RWPE2 (cell line): ENCODE measurements at regions not wholly inside any gene's neighbourhood (a gene's known extent, or its start where the extent isn't known, plus 50 kb on each side); places are given as distances from the start of the nearest gene placed in this dataset.

Experiments
- ATAC-seq: fragments of 200-7000 bp; cut with Tn5 transposase; 3 replicates; pipeline ENCODE4 v1.9.1; 2021; ENCODE audit warnings: low read depth
- DNase-seq: peaks from one replicate; pipeline ENCODE4 v3.0.0-alpha.2; 2020; ENCODE audit warnings: low spot score
- H3K27ac ChIP-seq: fragments of 450-650 bp; 2 replicates; pipeline ENCODE4 v1.5.1; 2017; ENCODE audit warnings: mild to moderate bottlenecking; ENCODE audit not compliant: poor library complexity, severe bottlenecking
- H3K27me3 ChIP-seq: fragments of 250-450 bp; sonication (Bioruptor Pico); 2 replicates; pipeline ENCODE4 v1.5.1; 2021; ENCODE audit warnings: mild to moderate bottlenecking, moderate library complexity; ENCODE audit not compliant: insufficient read depth, poor library complexity, severe bottlenecking
- H3K36me3 ChIP-seq: fragments of 250-450 bp; sonication (Bioruptor Pico); 2 replicates; pipeline ENCODE4 v1.5.1; 2020; ENCODE audit warnings: low read depth, mild to moderate bottlenecking, moderate library complexity
- H3K4me1 ChIP-seq: fragments of 250-450 bp; sonication (Bioruptor Pico); 2 replicates; pipeline ENCODE4 v1.5.1; 2021; ENCODE audit warnings: mild to moderate bottlenecking, moderate library complexity; ENCODE audit not compliant: insufficient read depth, poor library complexity, severe bottlenecking
- H3K4me3 ChIP-seq: fragments of 250-450 bp; sonication (Bioruptor Pico); 2 replicates; pipeline ENCODE4 v1.5.1; 2021; ENCODE audit warnings: mild to moderate bottlenecking, moderate library complexity; ENCODE audit not compliant: severe bottlenecking
- H3K9me3 ChIP-seq: fragments of 250-450 bp; sonication (Bioruptor Pico); 2 replicates; pipeline ENCODE4 v1.5.1; 2021; ENCODE audit warnings: mild to moderate bottlenecking, moderate library complexity; ENCODE audit not compliant: severe bottlenecking
- CTCF ChIP-seq: fragments of 450-650 bp; IDR thresholded peaks from one replicate; pipeline ENCODE4 v1.5.1; 2017; ENCODE audit warnings: mild to moderate bottlenecking, moderate library complexity; ENCODE audit not compliant: poor library complexity, severe bottlenecking

- no peak for DNase-seq
- no peak for TF ChIP-seq CTCF
- Histone ChIP-seq H3K4me1 (no peaks in the 10 kb centered on the region), H3K27ac (no peak overlapping the region), H3K36me3 (no peaks in the 10 kb centered on the region), H3K4me3 (no peak overlapping the region), H3K27me3 (no peaks in the 10 kb centered on the region), H3K9me3 (no peaks in the 10 kb centered on the region)
- ATAC-seq, result no peak
Observed at GRCh38 chr17:33847900-33848299, 407.2 kb upstream of the CCL2 start.

GRCh38 chr17:33848433-33848832, 406.7 kb upstream of the CCL2 start:
- no peak for TF ChIP-seq CTCF
- no peak for DNase-seq
- Histone ChIP-seq H3K27me3 (no peaks in the 10 kb centered on the region), H3K4me1 (no peaks in the 10 kb centered on the region), H3K4me3 (no peak overlapping the region), H3K27ac (no peak overlapping the region), H3K36me3 (no peaks in the 10 kb centered on the region), H3K9me3 (no peaks in the 10 kb centered on the region)
- ATAC-seq, result no peak

- Histone ChIP-seq H3K27me3 (no peaks in the 10 kb centered on the region), H3K4me3 (no peak overlapping the region), H3K9me3 (no peaks in the 10 kb centered on the region), H3K4me1 (no peaks in the 10 kb centered on the region), H3K27ac (no peak overlapping the region), H3K36me3 (no peaks in the 10 kb centered on the region)
- no peak for TF ChIP-seq CTCF
- no peak for ATAC-seq
- DNase-seq, result no peak
Observed at GRCh38 chr17:33854596-33854995, 400.5 kb upstream of the CCL2 start.

- TF ChIP-seq CTCF, result no peak
- Histone ChIP-seq H3K36me3 (no peaks in the 10 kb centered on the region), H3K4me1 (no peaks in the 10 kb centered on the region), H3K27ac (no peak overlapping the region), H3K4me3 (no peak overlapping the region), H3K27me3 (no peaks in the 10 kb centered on the region), H3K9me3 (no peaks in the 10 kb centered on the region)
- DNase-seq (no peak), ATAC-seq (no peak)
Observed at GRCh38 chr17:33858121-33858520, 397.0 kb upstream of the CCL2 start.

- H3K36me3 ChIP-seq, result no peaks in the 10 kb centered on the region
- TF ChIP-seq CTCF, result no peak
- H3K27ac ChIP-seq, result no peak overlapping the region
- H3K9me3 ChIP-seq, result no peaks in the 10 kb centered on the region
- no peaks in the 10 kb centered on the region for H3K4me1 ChIP-seq
- ATAC-seq, result no peak
- DNase-seq, result no peak
- H3K27me3 ChIP-seq, result no peaks in the 10 kb centered on the region
- no peak overlapping the region for H3K4me3 ChIP-seq
Observed at GRCh38 chr17:33858682-33859081, 396.4 kb upstream of the CCL2 start.
